GM19025 (cell line): ENCODE measurements at regions not wholly inside any gene's neighbourhood (a gene's known extent, or its start where the extent isn't known, plus 50 kb on each side); places are given as distances from the start of the nearest gene placed in this dataset.
"Not testable (repeated sequence)": the region's sequence is repeated elsewhere in the genome, so short reads cannot be mapped to it uniquely, and the experiment has no call there.

Experiments used
- ATAC-seq: cut with Tn5 transposase; IDR thresholded peaks from one replicate; pipeline ENCODE4 v1.9.1; 2021; ENCODE audit warnings: mild to moderate bottlenecking, low read depth, moderate library complexity; ENCODE audit not compliant: unreplicated experiment

DNA sequence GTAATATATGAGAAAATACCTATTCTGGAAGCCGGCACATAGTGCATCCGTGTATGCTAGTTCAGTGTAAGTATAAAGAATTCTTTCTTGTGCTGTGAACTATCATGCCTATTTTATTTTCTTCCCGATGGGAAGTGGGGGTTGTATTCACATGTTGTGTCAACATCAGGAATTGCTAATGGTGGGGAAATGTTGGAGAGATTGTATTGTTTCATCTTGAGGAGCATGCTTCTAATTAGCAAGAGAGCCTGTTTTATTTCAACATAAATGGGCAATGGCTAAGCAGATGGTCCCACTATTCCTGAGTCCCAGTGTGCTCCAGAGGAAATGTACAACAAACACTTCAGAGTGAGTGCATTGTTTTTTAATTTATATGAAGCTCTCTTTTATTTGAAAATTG, 485.2 kb downstream of the PLPP3 start:
- no peak for ATAC-seq

DNA sequence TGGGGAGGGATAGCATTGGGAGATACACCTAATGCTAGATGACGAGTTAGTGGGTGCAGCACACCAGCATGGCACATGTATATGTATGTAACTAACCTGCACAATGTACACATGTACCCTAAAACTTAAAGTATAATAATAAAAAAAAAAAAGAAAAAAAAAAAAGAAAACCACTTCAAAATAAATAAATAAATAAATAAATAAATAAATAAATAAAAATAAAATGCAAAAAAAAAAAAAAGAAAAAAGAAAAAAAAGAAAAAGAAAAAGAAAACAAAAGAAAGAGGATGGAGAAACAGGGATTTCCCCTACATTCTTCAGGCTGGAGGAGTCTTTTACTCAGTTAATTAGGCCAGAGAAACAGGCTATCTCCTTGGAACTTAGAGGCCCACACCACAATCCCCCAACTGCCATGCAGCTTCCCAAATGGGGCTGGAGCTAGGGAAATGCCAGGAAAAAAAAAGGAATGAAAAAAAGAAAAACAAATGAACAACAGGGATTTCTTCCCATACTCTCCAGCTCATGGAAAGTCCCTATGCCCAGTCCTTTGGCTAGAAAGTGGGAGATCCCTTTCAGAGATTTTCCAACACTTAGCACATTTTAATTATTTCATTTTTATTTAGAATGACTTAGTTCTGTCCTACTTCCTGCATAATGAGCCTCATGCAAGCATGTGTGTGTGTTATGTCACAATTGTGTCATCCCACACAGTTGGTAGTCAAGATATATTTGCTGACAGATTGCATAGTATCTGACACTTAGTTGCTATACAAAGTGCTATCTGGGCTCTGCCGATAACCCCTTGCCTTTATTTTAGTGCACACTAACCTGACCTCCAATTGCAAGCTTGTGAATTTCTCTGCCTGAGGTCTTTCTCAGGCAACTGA, 486.4 kb downstream of the PLPP3 start:
- ATAC-seq, result no peak

DNA sequence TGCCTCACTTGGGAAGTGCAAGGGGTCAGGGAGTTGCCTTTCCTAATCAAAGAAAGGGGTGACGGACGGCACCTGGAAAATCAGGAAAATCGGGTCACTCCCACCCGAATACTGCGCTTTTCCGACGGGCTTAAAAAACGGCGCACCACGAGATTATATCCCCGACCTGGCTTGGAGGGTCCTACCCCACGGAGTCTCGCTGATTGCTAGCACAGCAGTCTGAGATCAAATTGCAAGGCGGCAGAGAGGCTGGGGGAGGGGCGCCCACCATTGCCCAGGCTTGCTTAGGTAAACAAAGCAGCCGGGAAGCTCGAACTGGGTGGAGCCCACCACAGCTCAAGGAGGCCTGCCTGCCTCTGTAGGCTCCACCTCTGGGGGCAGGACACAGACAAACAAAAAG, 489.5 kb downstream of the PLPP3 start:
- ATAC-seq, result not testable (repeated sequence)

DNA sequence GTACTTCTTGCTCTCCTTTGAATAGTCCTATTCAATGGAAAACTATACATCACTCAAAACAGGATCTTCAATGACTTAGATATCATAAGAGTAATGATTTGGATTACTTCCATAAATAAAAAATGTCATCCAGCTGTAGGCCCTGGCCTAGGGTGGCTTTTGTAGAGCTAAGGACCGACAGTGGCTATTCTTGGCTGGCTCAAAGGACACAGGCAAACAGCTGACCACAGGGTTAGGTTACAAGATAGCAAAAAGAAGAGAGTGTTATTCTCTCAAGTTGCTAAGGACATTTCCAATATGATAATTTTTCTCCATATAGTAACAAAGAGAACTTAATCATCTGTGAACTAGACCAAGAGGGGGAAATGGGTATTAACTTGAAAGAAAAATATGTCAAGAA, 495.1 kb downstream of the PLPP3 start:
- no peak for ATAC-seq

DNA sequence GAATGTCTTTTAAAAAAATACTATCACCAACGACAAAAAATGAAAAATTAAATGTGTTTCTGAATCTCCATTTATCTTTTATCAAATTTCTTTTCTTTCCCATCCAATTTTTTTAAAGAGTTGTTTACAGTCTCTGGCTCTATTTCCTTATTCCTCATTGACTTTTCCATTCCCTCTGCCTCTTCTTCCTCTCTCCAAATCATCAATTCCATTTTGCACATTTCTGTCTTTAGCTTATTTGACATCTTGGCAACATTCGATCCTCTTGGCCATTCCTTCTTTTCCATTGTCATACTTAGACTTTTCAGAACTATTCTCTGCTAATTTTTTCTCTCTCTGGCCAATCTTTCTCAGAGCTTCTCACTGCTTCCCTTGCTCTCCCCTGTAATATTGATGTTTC, 497.6 kb downstream of the PLPP3 start:
- no peak for ATAC-seq

DNA sequence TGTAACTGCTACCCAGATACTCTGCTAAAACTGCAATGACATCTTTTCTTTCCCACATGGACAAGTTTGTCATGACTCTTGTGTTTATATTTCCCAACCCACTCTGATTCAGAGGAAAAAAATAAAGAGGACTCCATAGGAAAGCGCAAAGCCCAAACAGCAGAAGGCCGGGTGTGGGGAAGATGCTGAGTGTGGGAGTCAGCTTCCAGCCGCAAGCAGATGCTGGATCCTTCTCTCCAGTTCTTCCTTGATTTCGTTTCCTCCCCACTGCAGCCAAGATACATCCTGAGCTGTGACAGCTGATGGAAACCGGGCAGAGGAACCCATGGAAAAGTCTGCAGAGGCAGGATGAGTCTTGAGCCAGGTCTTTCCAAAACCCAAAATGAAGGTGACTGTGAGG, 498.2 kb downstream of the PLPP3 start:
- ATAC-seq, result no peak

DNA sequence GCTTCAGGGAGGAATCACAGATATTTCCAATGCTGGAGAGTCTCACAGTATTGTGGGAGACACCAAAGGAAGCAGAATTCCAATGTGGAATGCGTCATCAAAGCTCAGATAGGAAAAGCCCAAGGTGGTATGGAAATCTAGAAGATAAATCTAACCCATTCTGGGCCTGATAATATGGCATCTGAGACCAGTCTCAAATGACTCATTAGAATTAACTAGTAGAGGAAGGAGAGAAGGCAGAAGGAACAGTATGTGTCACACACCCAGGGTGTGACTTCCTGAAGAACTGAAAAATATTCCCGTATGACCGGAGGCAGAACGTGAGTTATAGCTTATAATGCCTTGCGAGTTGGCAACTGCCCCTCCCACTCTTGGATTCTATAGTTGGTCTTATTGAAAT, 499.2 kb downstream of the PLPP3 start:
- no peak for ATAC-seq

DNA sequence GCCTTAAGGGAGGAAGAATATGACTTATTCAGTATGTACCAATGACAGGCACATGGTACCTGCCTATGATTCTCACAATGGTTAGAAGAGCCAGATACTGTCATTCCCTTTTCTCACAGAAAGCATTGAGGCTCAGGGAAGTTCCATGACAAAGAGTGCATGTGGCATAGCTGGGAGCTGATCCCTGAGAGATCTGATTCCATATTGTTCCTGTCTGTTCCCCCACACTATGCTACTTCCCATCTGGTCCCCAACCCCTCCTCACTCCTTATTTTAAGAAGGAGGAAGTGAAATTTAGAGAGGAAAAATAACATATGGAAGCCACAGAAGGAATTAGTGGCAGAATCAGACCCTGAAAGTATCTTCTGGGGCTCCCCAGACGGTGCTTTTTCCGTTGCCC, 500.0 kb downstream of the PLPP3 start:
- no peak for ATAC-seq

DNA sequence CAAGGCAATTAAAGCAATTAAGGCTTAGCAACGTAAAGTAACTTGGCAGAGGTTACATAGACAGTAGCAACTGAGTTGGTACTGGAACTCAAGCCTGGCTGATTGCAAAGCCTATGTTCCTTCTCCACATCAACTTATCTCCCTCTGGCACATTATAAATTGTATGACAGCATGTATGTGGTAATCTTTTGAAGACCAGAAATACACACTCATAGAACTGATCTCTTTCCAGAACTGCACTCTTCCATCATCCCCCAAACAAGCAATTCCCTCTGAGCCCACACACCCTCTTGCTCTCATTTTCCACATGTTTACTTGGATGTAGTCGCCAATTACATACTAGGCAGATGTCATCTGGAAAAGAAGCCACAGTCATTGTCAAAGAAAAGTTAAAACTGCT, 502.2 kb downstream of the PLPP3 start:
- no peak for ATAC-seq

DNA sequence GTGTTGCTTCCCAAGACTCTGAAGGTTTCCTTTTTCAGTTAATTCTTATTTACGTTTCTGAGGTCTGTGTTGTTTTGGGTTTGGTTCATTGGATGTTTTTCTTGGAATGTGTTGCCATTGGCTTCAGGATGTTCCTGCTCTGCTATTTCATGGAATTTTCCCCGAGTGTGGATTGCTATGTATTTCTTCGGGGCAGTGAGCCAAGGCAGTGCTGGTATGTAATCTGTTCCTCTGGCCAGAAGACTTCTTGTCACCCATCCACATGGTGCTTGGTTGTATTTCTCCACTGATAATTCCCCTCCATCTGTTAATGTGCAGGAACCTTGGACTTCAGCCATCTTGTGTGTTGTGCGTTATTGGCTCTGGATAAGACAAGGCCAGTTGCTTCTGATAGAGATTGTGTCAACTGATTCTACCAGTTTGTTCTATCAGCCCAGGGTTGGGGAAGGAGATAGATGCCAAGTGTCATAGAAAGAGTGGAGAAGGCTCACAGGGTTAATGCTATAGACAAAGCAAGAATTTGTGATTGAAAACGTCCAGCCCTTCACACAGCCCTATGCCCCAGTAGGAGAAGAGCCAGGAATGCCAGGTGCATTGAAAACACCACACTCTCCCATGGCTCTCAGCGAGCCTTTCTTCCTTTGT, 505.2 kb downstream of the PLPP3 start:
- ATAC-seq, result no peak

DNA sequence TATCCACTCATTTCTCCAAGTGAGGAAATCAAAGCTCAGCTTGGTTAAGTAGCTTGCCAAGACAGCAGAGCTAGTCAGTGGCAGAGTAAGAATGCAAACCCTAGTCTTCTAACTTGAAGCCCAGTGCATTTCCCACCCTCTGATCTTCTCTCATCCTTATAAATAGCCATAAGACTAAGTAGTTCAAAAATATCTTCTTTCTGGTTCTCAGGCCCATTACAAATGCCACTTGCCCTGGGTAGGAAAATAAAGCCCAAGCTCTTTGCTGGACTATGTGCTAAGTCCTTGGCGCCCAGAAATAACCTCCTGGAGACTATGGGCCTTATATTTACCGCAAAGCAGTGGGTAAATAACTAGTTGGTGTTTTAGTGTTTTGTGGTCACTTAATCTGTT, 505.8 kb downstream of the PLPP3 start:
- ATAC-seq, result no peak

DNA sequence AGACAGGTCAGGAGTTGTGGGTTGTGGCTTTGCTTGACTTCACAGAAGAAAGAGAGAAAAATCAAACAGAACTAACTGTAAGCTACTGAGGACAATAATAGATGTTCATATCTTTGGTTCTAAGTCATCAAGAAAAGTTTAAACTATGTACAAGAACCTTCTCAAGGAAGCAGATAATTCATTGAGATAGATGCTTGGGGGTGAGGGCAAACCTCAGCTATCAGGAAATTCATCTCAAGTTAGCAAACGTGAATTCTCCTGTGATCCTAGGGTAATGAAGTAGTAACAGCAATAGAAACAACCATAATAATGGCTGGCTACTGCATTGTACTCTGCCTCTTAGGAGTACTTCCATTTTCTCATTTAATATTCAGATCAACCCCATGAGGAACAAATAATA, 506.2 kb downstream of the PLPP3 start:
- ATAC-seq, result no peak

DNA sequence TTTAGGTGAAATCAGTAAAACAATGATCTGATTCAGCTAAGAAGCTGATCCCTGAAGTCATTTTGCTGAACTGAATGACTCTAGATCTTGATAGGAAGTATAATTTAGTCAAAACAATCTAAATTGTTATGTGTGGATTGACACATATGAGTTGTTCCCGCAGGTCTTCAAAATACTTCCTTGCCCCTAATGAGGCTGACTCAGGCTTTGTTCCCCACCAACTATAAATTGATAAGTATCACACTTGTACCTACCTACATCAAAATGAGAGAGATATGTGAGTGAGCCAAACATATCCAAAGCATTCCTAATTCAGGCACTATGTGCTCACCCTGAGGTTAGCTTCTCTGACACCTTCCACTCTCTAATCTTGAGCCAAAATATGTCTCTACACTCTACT, 507.1 kb downstream of the PLPP3 start:
- no peak for ATAC-seq

DNA sequence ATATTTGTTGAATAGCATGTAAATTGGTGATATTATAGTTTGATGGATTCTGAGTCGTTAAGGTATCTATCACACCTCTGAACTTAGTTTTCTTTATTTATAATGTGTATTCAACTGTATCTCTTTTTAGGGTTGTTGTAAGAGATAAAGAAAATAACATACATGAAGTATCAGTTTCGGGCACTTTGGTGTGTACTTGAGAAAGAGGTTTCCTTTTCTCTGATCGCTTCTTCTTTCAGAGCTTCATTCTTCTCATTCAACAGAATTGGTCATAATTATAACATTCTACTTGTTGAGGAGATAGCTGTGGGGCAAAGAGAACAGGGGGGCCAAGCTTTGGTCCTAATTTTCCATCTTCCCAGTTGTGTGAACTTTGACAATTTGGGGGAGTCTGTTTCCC, 508.0 kb downstream of the PLPP3 start:
- ATAC-seq, result no peak

DNA sequence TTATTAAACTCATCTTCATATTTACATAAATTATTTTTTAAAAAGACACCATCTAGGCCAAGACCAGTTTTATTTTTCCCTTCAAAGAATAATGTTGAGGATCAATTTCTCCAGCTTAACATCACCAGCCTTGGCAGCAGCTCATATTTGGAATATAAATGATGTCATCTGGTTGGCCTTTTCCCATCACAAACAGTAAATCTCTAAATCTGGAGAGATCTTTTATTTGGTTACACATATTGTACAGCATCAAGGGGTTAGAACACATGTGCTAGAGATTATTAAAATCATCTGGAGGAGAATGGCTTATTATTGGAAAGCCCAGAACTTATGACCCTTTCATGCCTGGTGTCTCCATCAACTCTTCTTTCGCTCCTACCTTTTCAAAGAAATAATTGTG, 508.8 kb downstream of the PLPP3 start:
- ATAC-seq, result no peak

DNA sequence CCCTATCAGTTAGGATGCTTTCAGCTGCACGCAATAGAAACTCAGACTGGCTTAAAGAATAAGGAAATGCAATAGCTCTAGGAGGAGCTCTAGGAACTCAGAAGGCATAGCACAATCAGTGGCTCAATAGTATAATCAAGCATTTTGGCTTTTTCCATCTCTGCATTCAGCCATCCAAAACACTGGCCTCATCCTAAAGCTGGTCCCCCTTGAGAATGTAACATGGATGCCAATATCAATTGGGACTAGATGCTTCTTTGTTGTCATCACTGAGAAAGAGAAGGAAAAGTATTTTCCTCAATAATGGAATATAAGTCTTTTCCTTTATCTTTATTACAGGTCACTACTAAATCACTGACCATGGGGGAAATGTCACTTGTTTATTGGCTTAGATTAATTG, 509.5 kb downstream of the PLPP3 start:
- ATAC-seq, result no peak

DNA sequence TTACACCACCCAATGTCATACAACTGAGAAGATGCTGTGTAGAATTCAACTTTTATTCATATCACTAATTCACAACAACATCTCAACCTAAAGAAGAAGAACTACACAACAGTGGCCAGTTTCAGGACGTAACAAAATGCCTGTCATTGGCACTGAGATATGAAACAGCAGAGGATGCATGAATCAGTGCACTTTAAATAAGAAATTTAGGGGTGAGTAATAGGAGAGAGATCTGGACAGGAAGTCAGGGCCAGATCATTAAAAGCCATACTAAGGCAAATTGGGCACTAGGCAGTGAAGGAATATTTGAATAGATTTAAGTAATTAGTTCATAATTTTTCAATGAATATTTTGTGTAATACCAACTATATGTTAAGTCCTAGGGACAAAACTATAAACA, 510.5 kb downstream of the PLPP3 start:
- ATAC-seq, result no peak

DNA sequence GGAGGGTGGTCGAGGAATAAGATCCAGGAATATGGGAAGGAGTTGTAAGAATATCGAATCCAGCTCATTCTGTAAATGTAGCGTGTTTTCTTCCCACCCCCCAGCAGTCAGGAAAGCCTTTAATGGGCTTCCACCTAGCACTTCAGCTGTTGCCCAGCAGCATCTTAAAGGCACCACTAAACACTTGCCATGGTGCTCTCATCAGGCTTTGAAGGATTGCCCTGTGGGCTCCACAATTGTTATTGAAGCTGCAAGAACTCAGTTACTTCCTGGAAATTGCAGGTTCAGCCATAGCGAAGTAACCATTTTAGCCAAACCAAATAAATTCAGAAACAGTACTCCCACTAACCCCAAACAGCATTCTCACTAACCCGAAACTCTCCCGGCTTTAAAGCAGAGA, 511.2 kb downstream of the PLPP3 start:
- ATAC-seq, result no peak

DNA sequence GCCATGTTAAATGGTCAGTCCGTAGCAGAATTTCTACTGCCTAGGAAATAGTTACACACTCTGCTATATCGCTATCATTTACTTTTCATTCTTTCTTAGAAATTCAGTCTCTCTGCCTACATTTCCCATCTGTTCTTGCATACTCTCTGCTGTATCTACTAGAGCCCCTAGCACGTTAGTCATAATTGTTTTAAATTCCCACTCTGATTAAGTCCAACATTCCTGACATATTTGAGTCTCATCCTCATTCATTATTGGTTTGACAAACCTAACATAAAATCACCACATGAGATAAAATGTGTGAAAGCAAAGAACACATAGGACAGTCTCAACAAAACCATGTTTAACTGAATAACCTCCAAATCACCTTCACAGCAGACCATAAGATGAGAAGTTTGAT, 513.6 kb downstream of the PLPP3 start:
- ATAC-seq, result no peak

DNA sequence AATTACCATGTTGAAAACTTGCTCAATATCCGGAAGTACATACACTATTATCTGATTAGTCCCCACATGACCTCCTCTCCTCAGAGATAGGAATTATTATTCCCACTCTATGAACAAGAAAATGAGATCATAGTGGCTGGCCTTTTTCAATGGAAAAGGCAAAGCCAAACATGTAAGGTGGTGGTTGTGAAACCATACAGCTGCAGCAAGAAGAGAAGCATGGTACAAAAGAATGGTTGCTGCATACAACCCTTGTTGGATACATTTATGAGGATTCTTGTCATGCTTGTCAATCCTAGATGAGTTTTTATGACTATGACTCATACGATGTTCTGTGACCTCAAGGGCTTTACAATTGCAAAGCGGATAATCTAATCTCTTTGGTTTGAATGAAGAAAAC, 514.7 kb downstream of the PLPP3 start:
- no peak for ATAC-seq

DNA sequence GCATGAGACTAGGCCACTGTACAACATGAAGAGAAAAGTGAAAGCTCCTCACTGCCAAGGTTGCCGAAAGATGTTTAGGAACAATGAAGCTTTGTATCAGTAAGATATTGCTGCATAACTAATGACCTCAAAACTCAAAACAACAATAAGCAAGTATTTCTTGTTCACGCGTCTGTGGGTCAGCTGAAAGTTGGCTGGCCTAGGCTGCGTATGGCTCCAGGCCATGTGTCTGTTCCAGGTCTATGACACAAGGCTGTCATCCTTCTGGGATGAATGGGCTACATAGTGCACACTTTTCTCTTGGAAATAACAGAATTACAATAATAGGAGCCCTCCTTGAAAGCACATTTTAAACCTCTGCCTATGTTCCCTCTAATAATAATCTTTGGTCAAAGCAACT, 515.9 kb downstream of the PLPP3 start:
- ATAC-seq, result no peak

DNA sequence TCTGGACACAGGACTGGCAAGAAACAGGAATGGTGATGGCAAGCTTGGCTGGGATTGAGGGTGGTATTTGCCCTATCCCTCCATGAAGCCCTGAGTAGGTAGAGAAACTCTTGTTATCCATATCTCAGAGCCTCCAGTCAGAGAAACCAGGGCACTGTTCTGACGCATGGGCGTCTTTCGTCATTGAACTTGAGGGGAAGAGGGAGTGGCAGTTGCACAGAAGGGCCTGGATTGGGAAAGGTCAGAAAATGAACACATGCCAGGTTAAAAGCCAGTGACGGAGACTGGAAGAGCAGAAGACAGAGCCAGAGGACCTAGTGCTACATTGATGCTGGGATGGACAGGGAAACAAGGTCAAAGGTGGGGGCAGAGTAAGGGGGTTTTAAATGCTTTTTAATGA, 516.7 kb downstream of the PLPP3 start:
- ATAC-seq, result no peak
